GM18511 (cell line): ENCODE measurements at regions not wholly inside any gene's neighbourhood (a gene's known extent, or its start where the extent isn't known, plus 50 kb on each side); places are given as distances from the start of the nearest gene placed in this dataset.

ENCODE experiments used
- ATAC-seq: cut with Tn5 transposase; IDR thresholded peaks from one replicate; pipeline ENCODE4 v1.9.1; 2021; ENCODE audit warnings: mild to moderate bottlenecking, moderate library complexity; ENCODE audit not compliant: unreplicated experiment

GRCh38 chr4:151829309-151829708 lies 68.5 kb upstream of the GATB start:
- no peak for ATAC-seq

DNA sequence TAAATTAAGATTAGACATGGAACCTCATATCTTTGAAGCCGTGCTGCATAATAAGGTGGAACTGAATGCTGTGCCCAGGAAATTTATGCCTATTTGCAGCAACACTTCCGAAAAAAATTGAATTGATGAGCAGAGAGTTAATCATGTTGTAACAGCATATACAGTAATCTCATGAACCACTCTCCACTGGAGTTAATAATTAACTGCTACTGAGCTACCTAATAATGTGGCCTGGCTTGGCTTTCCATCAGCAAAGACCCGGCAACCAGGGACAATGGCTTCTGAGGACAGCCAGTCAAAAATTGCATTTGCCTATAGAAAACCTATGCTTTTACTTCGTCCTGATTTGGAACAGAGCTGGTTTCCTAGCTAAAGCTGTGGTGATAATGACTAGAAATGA lies 63.8 kb upstream of the GATB start:
- ATAC-seq, result no peak

DNA sequence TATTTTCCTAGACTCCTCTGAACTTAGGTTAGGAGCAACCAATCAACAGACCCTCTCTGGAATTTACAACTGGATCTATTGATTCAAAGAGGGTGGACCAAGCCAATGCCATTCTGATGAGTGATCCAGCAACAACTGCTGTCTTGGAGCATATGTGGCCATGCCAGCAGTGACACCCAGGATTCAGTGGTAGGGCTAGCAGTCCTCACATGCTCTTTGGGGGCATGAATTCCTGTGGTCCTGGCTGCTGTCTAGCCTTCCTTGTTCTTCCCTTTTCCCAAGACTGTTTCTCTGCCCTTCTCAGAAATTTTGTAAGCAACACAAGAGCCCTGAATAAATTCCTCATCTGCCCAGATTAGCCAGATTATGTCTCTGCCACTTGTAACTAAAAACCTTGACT lies 61.5 kb upstream of the GATB start:
- ATAC-seq, result no peak

DNA sequence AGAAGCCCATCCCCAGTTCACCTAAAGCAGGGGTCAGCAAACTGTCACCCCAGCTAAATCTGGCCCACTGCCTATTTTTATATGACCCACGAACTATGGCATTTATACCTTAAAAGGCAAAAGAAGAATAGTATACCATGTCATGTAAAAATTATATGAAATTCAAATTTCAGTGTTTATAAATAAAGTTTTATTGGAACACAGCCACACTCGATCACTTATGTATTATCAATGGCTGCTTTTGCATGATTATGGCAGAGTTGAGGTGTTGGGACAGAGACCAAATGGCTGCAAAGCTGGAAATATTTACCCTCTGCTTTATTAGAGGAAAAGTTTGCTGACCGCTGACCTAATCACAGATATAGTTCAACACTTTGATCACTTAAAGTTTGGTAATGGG lies 59.2 kb upstream of the GATB start:
- ATAC-seq, result no peak

DNA sequence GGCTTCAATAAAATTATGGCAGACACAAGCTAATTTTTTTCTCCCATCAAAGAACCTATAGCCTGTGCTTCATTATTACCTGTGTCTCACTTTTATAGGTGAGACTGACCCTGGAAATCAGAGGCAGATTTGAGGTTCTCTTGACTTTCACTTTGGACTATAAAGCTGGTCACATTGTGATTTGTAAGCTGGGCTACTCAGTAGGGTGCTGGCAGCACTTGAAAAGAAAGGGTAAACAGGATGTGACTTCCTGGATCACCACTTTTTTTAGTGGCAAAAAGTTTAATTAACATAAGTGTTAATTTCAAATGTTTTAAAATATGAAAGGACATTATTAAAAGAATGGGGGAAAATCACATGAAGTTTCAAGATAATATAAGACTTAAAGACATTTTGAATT lies 50.6 kb upstream of the GATB start:
- ATAC-seq, result no peak
